ENCODE measurements at regions not wholly inside any gene's neighbourhood (a gene's known extent, or its start where the extent isn't known, plus 50 kb on each side); places are given as distances from the start of the nearest gene placed in this dataset.

GRCh38 chr13:106393776-106394175 lies 141.7 kb downstream of the EFNB2 start:
- H3K36me3 ChIP-seq (ENCODE audit: control insufficient read depth, insufficient read depth, low read length), result no peaks in the 10 kb centered on the region
- no peak for DNase-seq (ENCODE audit: extremely low read depth, insufficient read length)
- no peak for TF ChIP-seq CTCF (IDR thresholded peaks at IDR 0.05; ENCODE audit: insufficient read depth, low read length, poor library complexity, severe bottlenecking)
- H3K27me3 ChIP-seq (replicated peaks; ENCODE audit: control insufficient read depth, insufficient read depth, low read length), result no peaks in the 10 kb centered on the region
- no peak overlapping the region for H3K4me3 ChIP-seq (replicated peaks; ENCODE audit: low read depth, low read length)

- no peak for DNase-seq (ENCODE audit: extremely low read depth, insufficient read length)
- no peaks in the 10 kb centered on the region for H3K36me3 ChIP-seq (ENCODE audit: control insufficient read depth, insufficient read depth, low read length)
- H3K4me3 ChIP-seq (replicated peaks; ENCODE audit: low read depth, low read length), result no peak overlapping the region
- no peaks in the 10 kb centered on the region for H3K27me3 ChIP-seq (replicated peaks; ENCODE audit: control insufficient read depth, insufficient read depth, low read length)
- no peak for TF ChIP-seq CTCF (IDR thresholded peaks at IDR 0.05; ENCODE audit: insufficient read depth, low read length, poor library complexity, severe bottlenecking)
These were observed 143.8 kb downstream of the EFNB2 start for GRCh38 chr13:106391681-106392080.

- H3K27me3 ChIP-seq (replicated peaks; ENCODE audit: control insufficient read depth, insufficient read depth, low read length), result no peaks in the 10 kb centered on the region
- H3K36me3 ChIP-seq (ENCODE audit: control insufficient read depth, insufficient read depth, low read length), result no peaks in the 10 kb centered on the region
- DNase-seq (ENCODE audit: extremely low read depth, insufficient read length), result no peak
- no peak for TF ChIP-seq CTCF (IDR thresholded peaks at IDR 0.05; ENCODE audit: insufficient read depth, low read length, poor library complexity, severe bottlenecking)
- H3K4me3 ChIP-seq (replicated peaks; ENCODE audit: low read depth, low read length), result no peak overlapping the region
These were observed 144.2 kb downstream of the EFNB2 start for GRCh38 chr13:106391271-106391670.

- DNase-seq (ENCODE audit: extremely low read depth, insufficient read length), result no peak
- H3K27me3 ChIP-seq (replicated peaks; ENCODE audit: control insufficient read depth, insufficient read depth, low read length), result no peaks in the 10 kb centered on the region
- H3K36me3 ChIP-seq (ENCODE audit: control insufficient read depth, insufficient read depth, low read length), result no peaks in the 10 kb centered on the region
- TF ChIP-seq CTCF (IDR thresholded peaks at IDR 0.05; ENCODE audit: insufficient read depth, low read length, poor library complexity, severe bottlenecking), result no peak
- H3K4me3 ChIP-seq (replicated peaks; ENCODE audit: low read depth, low read length), result no peak overlapping the region
These were observed 145.1 kb downstream of the EFNB2 start for GRCh38 chr13:106390367-106390766.

GRCh38 chr13:106385654-106386053 lies 149.8 kb downstream of the EFNB2 start:
- no peak for TF ChIP-seq CTCF (IDR thresholded peaks at IDR 0.05; ENCODE audit: insufficient read depth, low read length, poor library complexity, severe bottlenecking)
- H3K36me3 ChIP-seq (ENCODE audit: control insufficient read depth, insufficient read depth, low read length), result no peaks in the 10 kb centered on the region

GRCh38 chr13:106384516-106384915 lies 150.9 kb downstream of the EFNB2 start:
- H3K36me3 ChIP-seq (ENCODE audit: control insufficient read depth, insufficient read depth, low read length), result no peaks in the 10 kb centered on the region
- no peak for TF ChIP-seq CTCF (IDR thresholded peaks at IDR 0.05; ENCODE audit: insufficient read depth, low read length, poor library complexity, severe bottlenecking)
- no peaks in the 10 kb centered on the region for H3K27me3 ChIP-seq (replicated peaks; ENCODE audit: control insufficient read depth, insufficient read depth, low read length)
- no peak overlapping the region for H3K4me3 ChIP-seq (replicated peaks; ENCODE audit: low read depth, low read length)
- DNase-seq (ENCODE audit: extremely low read depth, insufficient read length), result no peak

More at GRCh38 chr13:106385654-106386053, 149.8 kb downstream of the EFNB2 start:
- no peaks in the 10 kb centered on the region for H3K27me3 ChIP-seq (replicated peaks; ENCODE audit: control insufficient read depth, insufficient read depth, low read length)
- no peak overlapping the region for H3K4me3 ChIP-seq (replicated peaks; ENCODE audit: low read depth, low read length)
- no peak for DNase-seq (ENCODE audit: extremely low read depth, insufficient read length)
